ENCODE measurements at regions not wholly inside any gene's neighbourhood (a gene's known extent, or its start where the extent isn't known, plus 50 kb on each side); places are given as distances from the start of the nearest gene placed in this dataset.
"Not testable (repeated sequence)": the region's sequence is repeated elsewhere in the genome, so short reads cannot be mapped to it uniquely, and the experiment has no call there.

DNA sequence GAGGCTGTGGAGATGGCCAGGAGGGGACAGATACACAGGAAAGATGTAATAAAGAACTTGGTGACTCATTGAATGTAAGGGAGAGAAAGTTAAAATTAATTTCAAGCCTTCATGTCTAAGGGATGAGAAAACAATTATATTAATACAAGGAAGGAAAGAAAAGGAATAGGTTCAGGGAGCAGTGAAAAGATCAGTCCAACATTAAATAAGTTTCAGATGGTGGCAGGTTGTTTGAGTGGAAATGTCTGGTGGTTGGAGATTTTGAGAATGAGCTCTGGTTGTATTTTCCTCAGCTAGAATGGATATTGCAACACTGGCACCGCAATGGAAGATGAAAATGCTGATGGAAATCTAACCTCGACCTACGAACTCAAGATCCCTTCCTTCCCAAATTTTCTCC, 304.3 kb downstream of the COL12A1 start:
- TF ChIP-seq CTCF (IDR thresholded peaks at IDR 0.05; ENCODE audit: control extremely low read depth, extremely low read depth, low read depth, missing control alignments) = no peak
- DNase-seq (ENCODE audit: extremely low spot score) = no peak
- CTCF ChIA-PET = interaction anchor here (1.2 kb wide), 1 partner anchor 10 kb away, joined by 3 read pairs; no protein-coding TSS in a partner anchor
- POLR2A ChIA-PET = no interaction called here

GRCh38 chr6:74899416-74899815, 306.4 kb downstream of the COL12A1 start:
- TF ChIP-seq CTCF (IDR thresholded peaks at IDR 0.05; ENCODE audit: control extremely low read depth, extremely low read depth, low read depth, missing control alignments) = no peak
- ChIA-PET POLR2A (no interaction called here), CTCF (no interaction called here)
- no peak for DNase-seq (ENCODE audit: extremely low spot score)

GRCh38 chr6:74892091-74892490, 313.8 kb downstream of the COL12A1 start:
- POLR2A ChIA-PET = no interaction called here
- CTCF ChIA-PET = no interaction called here

DNA sequence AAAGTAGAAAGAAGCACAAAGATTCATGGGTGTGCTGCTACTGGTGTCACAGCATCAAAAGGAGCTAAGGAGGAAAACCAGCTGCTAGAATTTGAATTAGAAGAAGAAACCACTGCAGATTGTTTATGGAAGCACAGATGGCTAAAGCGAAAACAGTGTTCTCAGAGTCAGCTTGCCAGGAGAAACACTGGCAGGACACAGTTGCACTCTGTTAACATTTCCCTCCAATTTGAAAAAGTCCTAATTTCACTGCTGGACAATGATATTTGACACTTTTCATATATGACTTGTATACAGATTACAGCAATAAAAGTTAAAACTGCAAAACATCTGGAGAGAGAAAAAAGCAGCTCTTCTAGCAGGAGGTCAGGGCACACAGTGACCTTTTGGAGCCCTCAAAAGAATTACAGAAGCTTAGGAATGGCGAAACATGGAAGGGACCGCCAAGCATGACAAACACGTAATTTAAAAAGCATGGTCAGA, 314.5 kb downstream of the COL12A1 start:
- ChIA-PET POLR2A (no interaction called here), CTCF (no interaction called here)
- TF ChIP-seq CTCF (IDR thresholded peaks at IDR 0.05; ENCODE audit: control extremely low read depth, extremely low read depth, low read depth, missing control alignments) = no peak
- DNase-seq (ENCODE audit: extremely low spot score) = no peak

More at GRCh38 chr6:74892091-74892490, 313.8 kb downstream of the COL12A1 start:
- TF ChIP-seq CTCF (IDR thresholded peaks at IDR 0.05; ENCODE audit: control extremely low read depth, extremely low read depth, low read depth, missing control alignments) = no peak
- no peak for DNase-seq (ENCODE audit: extremely low spot score)

GRCh38 chr6:74889635-74890034, 316.2 kb downstream of the COL12A1 start:
- ChIA-PET POLR2A (no interaction called here), CTCF (interaction anchor here (1.3 kb wide), 1 partner anchor 48 kb away, joined by 3 read pairs; no protein-coding TSS in a partner anchor)
- TF ChIP-seq CTCF (IDR thresholded peaks at IDR 0.05; ENCODE audit: control extremely low read depth, extremely low read depth, low read depth, missing control alignments) = no peak
- no peak for DNase-seq (ENCODE audit: extremely low spot score)

DNA sequence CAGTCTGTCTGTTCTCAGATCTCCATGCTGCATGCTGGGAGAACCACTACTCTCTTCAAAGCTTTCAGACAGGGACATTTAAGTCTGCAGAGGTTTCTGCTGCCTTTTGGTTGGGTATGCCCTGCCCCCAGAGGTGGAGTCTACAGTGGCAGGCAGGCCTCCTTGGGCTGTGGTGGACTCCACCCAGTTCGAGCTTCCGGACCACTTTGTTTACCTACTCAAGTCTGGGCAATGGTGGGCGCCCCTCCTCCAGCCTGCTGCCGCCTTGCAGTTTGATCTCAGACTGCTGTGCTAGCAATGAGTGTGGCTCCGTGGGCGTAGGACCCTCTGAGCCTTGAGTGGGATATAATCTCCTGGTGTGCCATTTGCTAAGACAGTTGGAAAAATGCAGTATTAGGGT, 317.1 kb downstream of the COL12A1 start:
- CTCF ChIA-PET; POLR2A ChIA-PET; DNase-seq (ENCODE audit: extremely low spot score): not testable (repeated sequence)

GRCh38 chr6:74879976-74880375, 325.9 kb downstream of the COL12A1 start:
- DNase-seq (ENCODE audit: extremely low spot score) = no peak
- TF ChIP-seq CTCF (IDR thresholded peaks at IDR 0.05; ENCODE audit: control extremely low read depth, extremely low read depth, low read depth, missing control alignments) = no peak
- ChIA-PET POLR2A (no interaction called here), CTCF (interaction anchor here (1.1 kb wide), 1 partner anchor 10 kb away, joined by 3 read pairs; no protein-coding TSS in a partner anchor)

Data from GM10248 (cell line).